GM21515 (cell line): ENCODE measurements at regions not wholly inside any gene's neighbourhood (a gene's known extent, or its start where the extent isn't known, plus 50 kb on each side); places are given as distances from the start of the nearest gene placed in this dataset.

Experiments used
- ATAC-seq: cut with Tn5 transposase; IDR thresholded peaks from one replicate; pipeline ENCODE4 v1.9.1; 2021; ENCODE audit not compliant: unreplicated experiment

- no peak for ATAC-seq
Measured at GRCh38 chr2:8094526-8094925, 587.3 kb upstream of the ID2 start.

GRCh38 chr2:8095978-8096377 is 585.9 kb upstream of the ID2 start:
- no peak for ATAC-seq

- ATAC-seq = no peak
Measured at GRCh38 chr2:8096484-8096883, 585.4 kb upstream of the ID2 start.

GRCh38 chr2:8098476-8099266 is 583.2 kb upstream of the ID2 start:
- no peak for ATAC-seq

DNA sequence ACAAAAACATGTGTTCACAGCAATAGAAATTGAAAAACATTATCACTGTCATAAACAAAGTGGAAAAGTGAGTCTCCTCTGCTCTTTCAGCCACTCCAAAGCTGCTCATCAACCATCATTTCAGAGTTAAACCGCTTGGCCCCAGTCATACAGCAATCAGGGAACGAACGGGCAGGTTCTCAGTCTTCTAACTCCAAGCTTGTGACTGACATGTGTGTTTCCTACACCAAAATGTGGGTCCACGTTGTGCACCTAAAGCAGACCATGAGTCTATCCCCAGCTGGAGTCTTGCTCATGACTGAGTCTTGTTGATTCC is 582.6 kb upstream of the ID2 start:
- ATAC-seq = no peak

DNA sequence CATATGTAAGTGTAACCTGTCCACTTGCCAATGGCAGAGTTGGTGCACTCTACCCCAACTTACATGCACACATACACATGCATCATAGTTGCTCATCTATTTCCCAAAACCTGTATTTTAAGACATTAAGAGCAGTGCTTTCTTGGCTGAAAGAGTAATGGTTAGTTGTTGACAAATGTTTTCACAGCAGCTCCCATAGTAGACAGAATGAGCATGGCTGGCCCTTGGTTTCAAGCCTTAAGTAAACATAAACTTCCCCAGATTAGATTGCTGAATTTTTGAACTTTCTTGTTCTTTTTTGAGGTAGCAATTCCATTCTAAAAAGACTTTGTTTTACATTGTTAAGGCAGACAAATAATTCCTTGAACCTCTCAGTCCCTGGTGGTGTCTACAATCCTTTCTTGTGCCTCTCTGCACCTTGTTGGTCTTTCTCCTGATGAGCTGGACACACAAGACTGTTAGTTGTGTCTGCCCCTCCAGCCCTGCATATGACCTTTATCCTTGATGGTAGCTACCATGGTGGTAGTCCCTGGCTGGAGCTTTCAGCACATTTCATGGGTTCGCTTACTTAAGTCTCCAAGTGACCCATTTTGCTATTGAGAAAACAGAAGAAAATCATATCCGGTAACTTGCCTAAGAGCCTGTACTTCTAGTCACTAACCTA is 580.1 kb upstream of the ID2 start:
- ATAC-seq = no peak

DNA sequence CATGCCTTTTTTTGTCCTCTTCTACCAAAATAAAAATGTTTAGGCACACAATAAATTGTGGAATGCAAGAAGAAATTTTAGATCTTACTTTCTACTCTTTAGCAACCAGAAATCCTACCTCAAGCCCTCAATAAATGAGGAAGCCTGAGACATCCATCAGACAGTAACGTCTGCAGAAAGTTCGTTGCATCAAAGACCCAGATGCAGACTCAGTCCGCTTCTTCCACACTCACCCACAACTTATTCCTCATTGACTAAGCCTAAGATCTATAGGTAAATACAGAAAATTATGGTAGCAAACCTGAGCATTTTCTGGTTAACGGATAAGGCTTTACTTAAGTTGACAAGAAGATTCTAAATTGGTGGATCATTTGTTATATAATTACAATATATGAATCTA is 579.4 kb upstream of the ID2 start:
- ATAC-seq = no peak

GRCh38 chr2:8103085-8103708 is 578.7 kb upstream of the ID2 start:
- ATAC-seq = no peak

DNA sequence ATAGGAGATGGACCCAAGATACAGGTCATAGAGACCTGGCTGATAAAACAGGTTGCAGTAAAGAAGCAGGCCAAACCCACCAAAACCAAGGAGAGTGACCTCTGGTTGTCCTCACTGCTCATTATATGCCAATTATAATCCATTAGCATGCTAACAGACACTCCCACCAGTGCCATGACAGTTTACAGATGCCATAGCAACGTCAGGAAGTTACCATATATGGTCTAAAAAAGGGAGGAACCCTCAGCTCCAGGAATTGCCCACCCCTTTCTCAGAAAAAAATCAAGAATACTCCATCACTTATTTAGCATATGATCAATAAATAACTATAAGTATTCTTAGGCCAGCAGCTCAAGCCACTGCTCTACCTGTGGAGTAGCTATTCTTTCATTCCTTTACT is 574.7 kb upstream of the ID2 start:
- no peak for ATAC-seq

DNA sequence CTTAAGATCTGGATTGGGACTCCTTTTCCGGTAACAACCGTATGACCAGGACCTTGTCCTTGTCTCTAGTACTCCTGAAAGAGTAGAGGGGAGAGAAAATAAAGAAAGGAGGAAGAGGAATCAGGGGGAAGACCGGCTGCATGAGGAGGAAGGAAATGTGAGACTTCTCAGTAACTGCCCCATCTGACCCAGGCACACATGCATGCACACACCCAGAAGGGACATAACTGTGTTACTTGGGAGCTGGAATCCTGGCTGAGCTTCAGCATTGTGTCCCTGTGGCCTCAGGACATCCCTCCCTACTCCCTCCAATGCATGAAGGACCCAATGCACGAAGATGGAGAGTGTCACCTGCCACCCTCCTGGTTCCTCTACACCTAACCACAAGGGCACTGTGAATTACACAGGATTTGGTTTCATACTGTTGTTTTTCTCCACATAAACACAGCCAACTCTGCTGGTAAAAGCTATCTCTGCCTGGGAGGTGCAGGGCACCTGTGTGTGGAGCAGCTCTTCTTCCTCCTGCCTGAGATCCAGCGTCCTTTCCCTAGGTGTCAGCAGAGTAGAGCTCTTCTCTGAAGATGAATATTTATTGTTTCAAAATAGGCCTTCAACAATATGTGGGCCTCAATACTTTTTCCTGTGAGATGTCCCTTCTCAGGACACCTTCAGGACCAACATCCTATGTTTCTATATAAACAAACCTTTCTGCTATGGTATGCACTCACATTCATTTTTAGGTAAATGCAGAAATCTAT is 574.1 kb upstream of the ID2 start:
- no peak for ATAC-seq

DNA sequence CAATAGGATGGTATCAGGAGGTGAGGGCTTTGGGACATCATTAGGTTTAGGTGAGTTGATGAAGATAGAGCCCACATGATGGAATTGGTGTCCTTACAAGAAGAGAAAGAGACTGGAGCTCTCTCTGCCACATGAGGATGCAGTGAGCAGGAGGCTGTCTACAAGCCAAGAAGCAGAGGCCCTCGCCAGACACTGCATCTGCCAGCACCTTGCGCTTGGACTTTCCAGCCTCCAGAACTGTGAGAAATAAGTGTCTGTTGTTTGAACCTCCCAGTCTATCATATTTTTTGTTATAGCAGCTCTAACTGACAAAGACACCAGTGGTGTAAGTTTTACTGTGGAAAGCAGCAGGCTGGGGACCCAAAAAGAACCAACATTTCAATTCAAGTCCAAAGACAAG is 571.1 kb upstream of the ID2 start:
- no peak for ATAC-seq

- no peak for ATAC-seq
Measured at GRCh38 chr2:8111193-8111592, 570.7 kb upstream of the ID2 start.

- no peak for ATAC-seq
Measured at GRCh38 chr2:8115456-8115855, 566.4 kb upstream of the ID2 start.

GRCh38 chr2:8115966-8116365 is 565.9 kb upstream of the ID2 start:
- no peak for ATAC-seq

DNA sequence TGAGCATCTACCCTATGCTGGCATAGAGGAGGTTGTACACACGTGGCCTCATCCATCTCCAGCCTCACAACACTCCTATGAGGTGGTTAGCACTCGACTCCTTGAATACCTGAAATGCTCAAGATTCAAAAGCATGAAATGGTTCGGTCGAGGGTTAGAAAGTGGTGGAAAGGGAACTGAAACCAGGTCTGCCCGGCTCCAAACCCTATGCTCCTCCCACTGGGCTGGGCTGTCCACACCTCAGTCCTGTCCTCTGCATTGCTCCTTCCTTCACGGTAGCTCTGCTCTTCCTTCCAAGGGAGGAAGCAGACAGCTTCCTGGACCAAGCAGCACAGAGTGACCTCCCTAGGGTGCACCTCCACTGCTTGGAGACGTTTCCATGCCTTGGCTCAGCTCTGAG is 565.2 kb upstream of the ID2 start:
- ATAC-seq = peak; percentile 98

GRCh38 chr2:8118940-8119781 is 562.7 kb upstream of the ID2 start:
- no peak for ATAC-seq

- ATAC-seq = no peak
Measured at GRCh38 chr2:8119782-8120505, 561.9 kb upstream of the ID2 start.

DNA sequence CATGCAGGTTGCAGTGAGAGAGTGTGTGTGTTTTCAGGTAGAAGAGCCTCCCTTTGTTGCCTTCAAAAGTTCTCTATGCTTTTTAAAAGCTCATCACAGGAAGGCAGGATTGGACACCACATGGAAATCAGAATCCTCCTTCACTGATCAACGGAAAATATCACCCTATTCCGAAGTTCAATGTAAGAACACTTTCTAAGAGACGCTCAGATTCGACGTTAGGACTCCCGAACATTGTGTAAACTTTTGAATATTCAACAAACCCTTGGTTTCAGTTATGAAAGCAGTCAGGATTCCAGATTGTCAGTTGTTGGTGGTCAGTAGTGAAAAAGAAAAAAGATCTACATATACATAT is 561.4 kb upstream of the ID2 start:
- no peak for ATAC-seq

DNA sequence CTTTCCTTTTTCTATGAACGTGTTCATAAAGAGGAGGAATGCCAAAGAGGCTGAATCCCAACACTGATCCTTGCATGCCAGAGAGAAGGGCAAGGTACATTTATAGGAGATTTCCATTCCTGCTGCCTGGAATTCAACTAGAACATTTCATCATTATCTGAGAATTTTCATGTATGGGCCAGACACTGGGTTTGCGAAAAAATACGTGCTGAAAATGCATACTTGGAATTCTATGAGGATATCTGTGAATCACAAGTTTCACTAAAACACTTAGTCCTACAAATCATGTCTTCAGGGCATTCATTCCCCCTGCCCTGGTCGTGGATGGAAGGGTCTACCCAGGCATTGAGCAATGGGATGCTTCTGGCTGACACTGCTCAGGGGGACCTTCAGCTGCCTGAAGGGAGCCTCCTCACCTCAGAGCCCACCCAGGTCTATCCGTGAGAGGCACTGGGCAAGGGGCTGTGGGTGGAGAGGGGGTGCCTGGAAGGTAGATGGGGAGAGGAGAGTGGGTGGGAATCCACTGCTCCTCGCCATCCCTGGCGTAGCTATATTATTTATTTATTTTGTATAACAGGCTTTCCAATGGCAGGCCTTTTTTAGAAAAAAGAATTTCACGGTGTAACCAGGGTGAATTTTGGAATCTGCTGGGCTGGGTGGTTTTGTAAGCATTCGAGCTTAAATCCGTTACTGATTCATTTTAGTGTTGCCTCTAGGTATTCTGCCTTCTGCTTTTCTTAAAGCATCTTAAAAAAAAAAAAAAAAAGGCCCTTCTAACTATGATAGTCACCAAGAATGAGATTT is 560.6 kb upstream of the ID2 start:
- ATAC-seq = no peak
